Lower leg skin (tissue), 3 donors: ENCODE measurements at regions not wholly inside any gene's neighbourhood (a gene's known extent, or its start where the extent isn't known, plus 50 kb on each side); places are given as distances from the start of the nearest gene placed in this dataset.

Source experiments
- CTCF ChIP-seq, 3 donors: fragments of 450-650 bp; IDR thresholded peaks; one replicate each; pipeline ENCODE4 v1.5.1; 2016; ENCODE audit warnings: antibody characterized with exemption in 3 of 3, mild to moderate bottlenecking in 3 of 3, moderate library complexity in 2 of 3
- POLR2A ChIP-seq, 2 donors: fragments of 450-650 bp; IDR thresholded peaks; one replicate each; pipeline ENCODE4 v1.6.1; 2016 to 2017; ENCODE audit warnings: antibody characterized with exemption in 2 of 2, mild to moderate bottlenecking in 1 of 2, moderate library complexity in 1 of 2

GRCh38 chr15:87547470-87548181 is 708.9 kb downstream of the NTRK3 start:
- no peak for TF ChIP-seq CTCF (IDR thresholded peaks at IDR 0.05)
- TF ChIP-seq POLR2A (IDR thresholded peaks at IDR 0.05), result no peak
